Duodenal mucosa (tissue), 2 donors: ENCODE measurements at regions not wholly inside any gene's neighbourhood (a gene's known extent, or its start where the extent isn't known, plus 50 kb on each side); places are given as distances from the start of the nearest gene placed in this dataset.

Experiments used
- H3K27ac ChIP-seq: one replicate; pipeline ENCODE4 v1.7.0; 2013; ENCODE audit warnings: low read depth, low read length
- H3K27me3 ChIP-seq, 2 donors: one replicate each; pipeline ENCODE4 v1.7.0; 2013; ENCODE audit warnings: low read length in 2 of 2, control low read depth in 1 of 2; ENCODE audit not compliant: insufficient read depth in 2 of 2, control insufficient read depth in 1 of 2
- H3K36me3 ChIP-seq, 2 donors: one replicate each; pipeline ENCODE4 v1.7.0; 2013; ENCODE audit warnings: low read length in 2 of 2, control low read depth in 1 of 2; ENCODE audit not compliant: insufficient read depth in 2 of 2, control insufficient read depth in 1 of 2
- H3K4me1 ChIP-seq, 2 donors: one replicate each; pipeline ENCODE4 v1.7.0; 2013; ENCODE audit warnings: low read length in 2 of 2, control low read depth in 1 of 2; ENCODE audit not compliant: insufficient read depth in 2 of 2, control insufficient read depth in 1 of 2
- H3K4me3 ChIP-seq, 2 donors: one replicate each; pipeline ENCODE4 v1.7.0; 2013; ENCODE audit warnings: low read length in 2 of 2, low read depth in 1 of 2
- H3K9ac ChIP-seq, 2 donors: one replicate each; pipeline ENCODE4 v1.7.0; 2013; ENCODE audit warnings: low read length in 2 of 2, low read depth in 1 of 2
- H3K9me3 ChIP-seq, 2 donors: one replicate each; pipeline ENCODE4 v1.7.0; 2013; ENCODE audit warnings: low read length in 2 of 2, control low read depth in 1 of 2; ENCODE audit not compliant: control insufficient read depth in 1 of 2

DNA sequence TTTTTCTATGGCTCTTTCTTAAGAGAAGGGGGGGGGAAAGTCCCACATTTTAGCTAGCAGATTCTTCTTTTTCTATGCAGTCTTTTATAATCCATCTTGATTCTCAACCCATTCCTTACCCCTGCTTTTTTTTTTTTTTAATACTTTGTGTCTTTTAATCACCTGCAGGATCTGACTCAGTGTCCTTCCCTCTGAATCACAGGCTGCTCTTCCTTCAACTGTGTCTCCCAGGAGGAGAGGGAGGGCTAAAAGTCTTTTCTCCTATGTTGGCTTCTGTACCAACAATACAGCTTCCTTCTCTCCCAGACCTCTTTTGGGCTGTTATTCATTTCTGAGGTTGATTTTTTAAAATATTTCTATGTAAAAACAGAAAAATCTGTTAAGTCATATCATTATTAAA, 686.2 kb downstream of the ADGRL2 start:
- Histone ChIP-seq H3K4me3 (no peak overlapping the region), H3K4me1 (no peaks in the 10 kb centered on the region), H3K27ac (no peak overlapping the region), H3K27me3 (no peaks in the 10 kb centered on the region), H3K9me3 (no peaks in the 10 kb centered on the region), H3K9ac (no peak overlapping the region), H3K36me3 (no peaks in the 10 kb centered on the region)

DNA sequence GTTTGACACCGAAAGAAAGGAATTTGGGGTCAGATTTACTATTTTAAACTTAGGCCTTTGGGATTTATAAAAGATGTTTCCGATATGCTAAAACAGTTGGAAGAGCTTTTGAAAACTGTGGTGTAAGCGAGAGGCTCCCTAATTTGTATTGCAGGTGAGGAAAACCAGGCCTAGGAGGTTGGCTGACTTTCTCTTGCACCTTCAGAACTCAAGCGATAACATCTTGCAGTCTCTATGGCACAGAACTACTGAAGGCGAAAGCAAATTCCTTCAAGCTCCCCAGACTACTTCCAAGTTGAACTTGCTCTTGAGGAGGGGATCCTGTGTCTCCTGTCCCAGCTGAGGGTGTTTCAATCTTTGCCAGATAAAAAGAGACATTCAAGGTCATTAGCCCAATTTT, 685.7 kb downstream of the ADGRL2 start:
- Histone ChIP-seq H3K27ac (no peak overlapping the region), H3K27me3 (no peaks in the 10 kb centered on the region), H3K9me3 (no peaks in the 10 kb centered on the region), H3K36me3 (no peaks in the 10 kb centered on the region), H3K9ac (no peak overlapping the region), H3K4me1 (no peaks in the 10 kb centered on the region), H3K4me3 (no peak overlapping the region)

DNA sequence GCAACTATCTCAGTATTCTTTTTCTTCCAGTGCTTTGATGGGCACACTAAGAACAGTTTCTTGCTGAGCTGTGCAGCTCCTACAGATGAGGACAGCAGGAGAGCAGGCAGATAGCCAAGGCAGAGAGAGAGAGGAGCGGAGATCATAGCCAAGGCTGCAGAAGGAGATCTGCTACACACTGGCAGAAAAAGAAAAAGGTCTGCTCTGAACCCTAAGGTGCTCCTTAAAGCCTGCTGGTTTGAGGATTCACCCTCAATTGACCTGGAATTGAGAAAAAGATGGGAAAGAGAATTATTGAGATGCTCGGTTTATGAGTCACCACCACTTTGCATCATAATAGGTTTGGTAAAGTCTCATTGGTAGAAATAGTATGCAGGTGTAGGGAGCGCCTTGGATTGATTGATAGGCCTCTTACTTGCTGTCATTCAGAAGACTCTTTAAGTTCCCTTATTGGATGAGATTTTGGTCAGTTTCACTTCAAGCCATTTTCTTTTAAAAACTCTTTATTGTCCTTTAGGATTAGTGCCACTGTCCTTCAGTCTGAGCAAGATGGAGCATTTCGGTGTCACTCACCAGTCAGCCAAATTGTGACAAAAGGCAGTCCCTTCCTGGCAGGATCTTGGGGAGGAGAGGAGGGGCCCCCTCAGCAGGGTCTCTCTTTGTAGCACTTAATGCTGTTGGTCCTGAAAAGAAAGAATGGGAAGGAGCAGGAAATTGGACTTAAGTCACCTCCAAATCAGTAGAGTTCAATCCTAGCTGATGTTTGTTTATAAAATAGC, 685.0 kb downstream of the ADGRL2 start:
- no peaks in the 10 kb centered on the region for H3K4me1 ChIP-seq
- no peak overlapping the region for H3K9ac ChIP-seq
- no peak overlapping the region for H3K27ac ChIP-seq
- no peak overlapping the region for H3K4me3 ChIP-seq
- H3K36me3 ChIP-seq, result no peaks in the 10 kb centered on the region
- H3K9me3 ChIP-seq, result no peaks in the 10 kb centered on the region
- H3K27me3 ChIP-seq, result no peaks in the 10 kb centered on the region

GRCh38 chr1:82483146-82483545, 682.4 kb downstream of the ADGRL2 start:
- Histone ChIP-seq H3K27me3 (no peaks in the 10 kb centered on the region), H3K9ac (no peak overlapping the region), H3K36me3 (no peaks in the 10 kb centered on the region), H3K4me3 (no peak overlapping the region), H3K4me1 (no peaks in the 10 kb centered on the region), H3K9me3 (no peaks in the 10 kb centered on the region), H3K27ac (no peak overlapping the region)

DNA sequence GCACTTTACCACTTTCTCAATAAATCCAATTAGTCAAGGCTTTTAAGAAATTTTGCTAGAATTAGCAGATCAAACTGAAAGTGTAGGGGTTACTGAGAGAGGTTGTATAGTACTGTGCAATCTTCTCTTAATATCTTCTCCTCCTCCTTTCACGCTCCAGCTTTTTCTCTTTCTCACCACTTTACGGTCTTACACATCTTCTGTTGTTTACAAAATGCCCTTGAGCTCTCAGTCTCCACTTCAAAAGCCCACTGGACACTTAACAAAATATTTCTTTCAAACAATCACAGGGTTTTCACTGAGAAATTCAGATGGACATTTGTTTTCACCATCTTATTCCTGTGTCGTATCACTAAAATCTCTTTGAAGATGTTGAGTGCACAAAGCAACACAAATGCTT, 678.2 kb downstream of the ADGRL2 start:
- Histone ChIP-seq H3K4me1 (no peaks in the 10 kb centered on the region), H3K9ac (no peak overlapping the region), H3K9me3 (no peaks in the 10 kb centered on the region), H3K36me3 (no peaks in the 10 kb centered on the region), H3K27me3 (no peaks in the 10 kb centered on the region), H3K4me3 (no peak overlapping the region), H3K27ac (no peak overlapping the region)

- Histone ChIP-seq H3K4me3 (no peak overlapping the region), H3K27ac (no peak overlapping the region), H3K36me3 (no peaks in the 10 kb centered on the region), H3K9me3 (no peaks in the 10 kb centered on the region), H3K9ac (no peak overlapping the region), H3K4me1 (no peaks in the 10 kb centered on the region), H3K27me3 (no peaks in the 10 kb centered on the region)
These were observed 671.9 kb downstream of the ADGRL2 start for GRCh38 chr1:82472489-82473131.

GRCh38 chr1:82466891-82467290, 666.2 kb downstream of the ADGRL2 start:
- H3K4me1 ChIP-seq, result no peaks in the 10 kb centered on the region
- no peaks in the 10 kb centered on the region for H3K36me3 ChIP-seq
- no peaks in the 10 kb centered on the region for H3K9me3 ChIP-seq
- no peak overlapping the region for H3K27ac ChIP-seq
- H3K4me3 ChIP-seq, result no peak overlapping the region
- no peaks in the 10 kb centered on the region for H3K27me3 ChIP-seq
- H3K9ac ChIP-seq, result no peak overlapping the region

DNA sequence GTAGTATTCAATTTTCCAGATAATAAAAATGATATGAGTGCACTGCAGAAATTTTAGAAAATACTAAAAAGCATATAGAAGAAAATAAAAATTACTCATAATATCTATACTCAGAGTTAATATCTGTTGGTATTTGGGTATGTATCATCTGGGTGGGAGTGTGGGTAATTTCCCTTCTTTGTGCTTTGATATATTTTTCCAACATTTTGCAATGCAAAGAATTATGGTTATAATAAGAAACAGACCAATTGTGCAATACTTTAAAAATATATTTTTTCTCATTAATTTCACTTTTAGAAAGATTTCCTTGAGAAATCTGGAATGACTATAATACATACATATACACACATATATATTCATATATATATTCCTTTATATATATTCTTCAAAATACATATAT, 665.7 kb downstream of the ADGRL2 start:
- Histone ChIP-seq H3K9ac (no peak overlapping the region), H3K4me3 (no peak overlapping the region), H3K27ac (no peak overlapping the region), H3K9me3 (no peaks in the 10 kb centered on the region), H3K4me1 (no peaks in the 10 kb centered on the region), H3K36me3 (no peaks in the 10 kb centered on the region), H3K27me3 (no peaks in the 10 kb centered on the region)

- Histone ChIP-seq H3K27ac (no peak overlapping the region), H3K9me3 (no peaks in the 10 kb centered on the region), H3K4me1 (no peaks in the 10 kb centered on the region), H3K27me3 (no peaks in the 10 kb centered on the region), H3K9ac (no peak overlapping the region), H3K4me3 (no peak overlapping the region), H3K36me3 (no peaks in the 10 kb centered on the region)
These were observed 664.3 kb downstream of the ADGRL2 start for GRCh38 chr1:82465024-82465423.

DNA sequence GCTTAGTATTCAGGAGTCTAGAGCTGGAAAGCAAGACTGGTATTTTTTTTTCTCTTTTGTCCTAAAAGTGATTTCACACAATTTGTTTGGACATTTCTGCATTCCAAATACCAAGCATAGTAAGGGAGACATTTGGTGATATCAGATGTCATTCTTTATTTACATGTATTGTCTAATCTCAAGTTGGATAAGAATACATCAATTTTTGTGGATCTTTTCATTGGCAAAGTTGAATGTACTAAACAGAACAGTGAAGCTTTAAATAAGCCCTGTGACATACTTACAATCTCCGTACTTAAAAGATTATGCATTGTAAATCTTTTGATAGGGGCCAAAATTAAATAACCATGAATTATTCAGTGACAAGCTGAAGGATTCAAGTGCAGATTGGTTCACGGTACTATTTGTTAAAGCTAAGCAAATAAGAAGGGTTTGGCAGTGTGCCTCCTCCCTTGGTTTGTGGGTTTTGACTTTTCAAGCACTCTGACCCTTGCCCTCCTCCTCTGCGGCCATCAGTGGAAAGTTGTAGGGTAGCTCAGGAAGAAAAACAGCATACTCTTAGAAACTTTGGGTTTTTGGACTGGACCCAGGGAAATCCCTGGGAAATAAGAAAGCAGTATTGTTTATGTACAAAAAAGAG, 663.7 kb downstream of the ADGRL2 start:
- no peaks in the 10 kb centered on the region for H3K9me3 ChIP-seq
- H3K9ac ChIP-seq, result no peak overlapping the region
- no peaks in the 10 kb centered on the region for H3K27me3 ChIP-seq
- H3K4me3 ChIP-seq, result no peak overlapping the region
- H3K4me1 ChIP-seq, result no peaks in the 10 kb centered on the region
- H3K36me3 ChIP-seq, result no peaks in the 10 kb centered on the region
- H3K27ac ChIP-seq, result no peak overlapping the region
